ENCODE measurements at regions not wholly inside any gene's neighbourhood (a gene's known extent, or its start where the extent isn't known, plus 50 kb on each side); places are given as distances from the start of the nearest gene placed in this dataset.

DNA sequence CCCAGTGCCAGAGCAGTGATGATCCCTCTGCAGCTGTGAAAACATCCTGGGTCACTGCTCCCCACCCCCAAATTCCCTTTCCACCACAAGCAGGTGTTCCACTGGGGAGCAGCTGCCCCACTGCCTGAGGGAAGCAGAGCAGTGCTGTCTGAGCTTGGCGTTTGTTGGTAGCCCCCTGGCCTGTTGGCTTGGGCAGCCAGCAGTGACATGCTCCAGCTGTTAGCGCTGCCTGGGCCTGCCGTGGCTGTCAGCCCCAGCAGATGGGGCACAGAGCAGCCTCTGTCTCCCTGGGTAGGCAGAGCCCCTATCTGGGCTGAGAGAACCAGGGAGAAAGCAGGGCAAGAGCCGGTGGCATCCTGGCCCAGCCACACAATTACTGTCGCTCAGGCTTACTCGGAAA is 247.7 kb downstream of the GLI2 start:
- DNase-seq: peak; percentile 32

DNA sequence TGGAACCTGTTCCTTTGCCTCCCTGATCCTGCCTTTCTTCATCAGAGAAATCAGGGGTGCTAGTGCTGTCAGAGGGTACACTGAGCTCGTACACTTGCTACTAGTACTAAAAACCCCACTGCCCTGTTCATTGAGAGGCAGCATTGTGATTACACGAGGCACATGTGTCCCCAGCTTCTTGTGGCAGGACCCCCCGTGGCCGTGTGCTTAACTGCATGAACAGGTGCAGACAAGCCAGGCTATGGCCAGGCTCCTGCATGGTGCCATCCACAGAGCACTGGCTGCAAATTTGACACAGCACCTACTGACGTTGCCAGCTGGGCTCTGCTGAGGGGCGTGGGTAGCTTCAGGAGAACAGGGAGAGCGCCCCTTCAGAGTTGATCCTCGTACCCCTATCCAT is 248.4 kb downstream of the GLI2 start:
- peak; percentile 35 for DNase-seq

DNA sequence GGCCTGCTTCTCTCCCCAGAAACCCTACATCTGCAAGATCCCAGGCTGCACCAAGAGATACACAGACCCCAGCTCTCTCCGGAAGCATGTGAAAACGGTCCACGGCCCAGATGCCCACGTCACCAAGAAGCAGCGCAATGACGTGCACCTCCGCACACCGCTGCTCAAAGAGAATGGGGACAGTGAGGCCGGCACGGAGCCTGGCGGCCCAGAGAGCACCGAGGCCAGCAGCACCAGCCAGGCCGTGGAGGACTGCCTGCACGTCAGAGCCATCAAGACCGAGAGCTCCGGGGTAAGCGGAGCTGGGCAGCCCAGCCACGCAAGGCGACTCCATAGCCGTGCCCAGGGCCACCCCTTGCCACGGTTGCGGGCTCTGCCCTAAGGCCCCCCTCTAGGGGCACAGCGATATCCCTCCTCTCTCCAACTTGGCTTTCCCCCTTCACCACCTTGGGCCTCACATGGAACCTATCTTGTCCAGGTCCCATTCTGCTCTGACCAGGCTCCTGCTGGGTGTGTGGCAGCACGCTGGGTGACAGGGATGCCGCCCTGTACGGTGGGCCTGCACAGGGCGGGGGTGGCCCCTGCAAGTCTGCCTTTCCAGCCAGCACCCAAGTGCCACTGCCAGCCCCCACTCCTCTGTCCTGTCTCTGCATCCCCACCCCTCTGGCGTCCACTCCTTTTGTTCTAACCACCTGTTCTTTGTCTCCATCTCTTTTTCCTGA is 248.9 kb downstream of the GLI2 start:
- no peak for DNase-seq

DNA sequence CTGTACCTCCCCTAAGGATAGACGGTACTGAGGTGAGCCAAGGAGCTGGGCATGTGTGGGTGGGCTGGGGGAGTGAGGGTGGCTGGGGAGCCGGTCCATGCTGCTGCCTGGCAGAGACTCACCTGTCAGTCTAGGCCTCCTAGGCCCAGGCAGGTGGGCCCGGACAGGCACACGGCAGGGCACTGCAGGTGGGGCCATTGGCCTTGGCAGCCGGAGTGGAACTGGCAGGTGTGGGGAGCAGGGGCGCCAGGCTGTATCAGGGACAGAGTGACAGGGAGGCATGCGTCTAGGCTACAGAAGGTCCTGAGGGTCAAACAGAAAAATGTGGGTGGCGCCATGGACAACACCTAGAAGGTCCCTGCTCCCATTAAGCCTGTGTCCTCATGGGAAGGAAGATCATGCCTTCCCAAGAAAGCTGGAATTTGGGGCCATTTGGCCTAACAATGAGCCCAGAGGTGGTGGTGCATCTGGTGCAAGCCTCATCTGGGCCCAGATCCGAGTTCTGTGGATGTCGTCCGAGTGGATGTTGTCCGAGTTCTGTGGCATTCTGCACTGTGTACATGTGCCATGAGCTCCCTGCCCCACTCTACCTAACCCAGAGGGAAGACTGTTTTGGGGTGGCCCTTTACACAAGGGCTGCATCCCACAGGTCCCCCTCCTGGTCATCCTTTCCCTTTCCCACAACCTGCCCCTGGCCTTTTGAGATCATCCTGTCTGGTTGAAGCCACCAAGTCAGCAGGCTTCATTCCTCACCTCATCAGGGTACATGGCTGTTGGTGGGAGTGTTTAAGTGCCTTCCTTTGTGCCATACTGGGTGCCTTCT is 249.7 kb downstream of the GLI2 start:
- no peak for DNase-seq

DNA sequence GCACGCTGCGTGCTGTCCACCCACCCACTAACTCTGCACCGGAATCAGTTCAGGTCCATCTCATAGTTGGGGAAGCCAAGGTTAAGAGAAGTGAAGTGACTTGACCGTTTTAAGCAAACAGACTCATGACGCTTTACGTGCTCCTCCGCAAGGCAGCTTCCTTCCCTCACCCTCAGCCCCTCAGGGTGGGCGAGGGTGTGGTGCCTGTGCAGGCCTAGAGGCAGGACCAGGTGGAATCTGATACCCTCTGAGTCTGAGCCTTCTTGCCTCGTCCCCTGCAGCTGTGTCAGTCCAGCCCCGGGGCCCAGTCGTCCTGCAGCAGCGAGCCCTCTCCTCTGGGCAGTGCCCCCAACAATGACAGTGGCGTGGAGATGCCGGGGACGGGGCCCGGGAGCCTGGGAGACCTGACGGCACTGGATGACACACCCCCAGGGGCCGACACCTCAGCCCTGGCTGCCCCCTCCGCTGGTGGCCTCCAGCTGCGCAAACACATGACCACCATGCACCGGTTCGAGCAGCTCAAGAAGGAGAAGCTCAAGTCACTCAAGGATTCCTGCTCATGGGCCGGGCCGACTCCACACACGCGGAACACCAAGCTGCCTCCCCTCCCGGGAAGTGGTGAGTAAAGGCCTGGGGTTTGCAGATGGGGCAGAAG is 250.5 kb downstream of the GLI2 start:
- DNase-seq: no peak

DNA sequence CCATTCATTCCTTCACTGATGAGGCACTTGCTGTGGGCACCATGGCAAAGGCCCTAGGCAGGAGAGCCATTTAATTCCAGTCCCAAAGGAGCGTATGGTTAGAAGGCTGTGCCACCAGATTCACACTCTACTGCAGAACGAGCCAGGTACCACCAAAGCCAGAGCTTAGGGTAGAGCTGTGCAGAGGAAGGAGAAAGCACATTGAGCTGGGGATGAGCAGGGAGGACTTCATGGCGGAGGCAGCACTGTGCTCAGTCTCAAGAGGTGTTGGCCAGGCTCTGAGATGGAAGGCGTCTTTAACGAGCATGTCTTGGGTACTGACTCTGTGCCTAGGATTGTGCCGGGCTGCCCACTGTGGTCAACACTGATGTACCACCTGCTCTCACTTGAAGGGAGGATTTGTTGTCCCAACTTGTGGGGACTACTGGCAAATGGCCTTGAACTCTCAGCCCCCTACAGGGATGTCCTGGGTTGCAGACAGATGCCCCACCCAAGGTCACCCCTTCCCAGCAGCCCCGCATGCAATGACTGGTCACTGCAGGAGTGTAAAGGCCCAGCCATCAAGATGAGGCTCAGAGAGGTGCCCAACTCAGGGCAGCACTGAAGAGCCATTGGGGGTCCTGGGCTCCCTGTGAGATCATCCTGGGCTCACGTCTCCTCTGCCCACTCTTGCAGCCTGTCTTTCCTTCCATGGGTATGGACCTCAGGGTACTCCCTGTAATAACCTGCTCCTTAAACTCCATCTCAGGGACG is 251.4 kb downstream of the GLI2 start:
- DNase-seq: no peak

DNA sequence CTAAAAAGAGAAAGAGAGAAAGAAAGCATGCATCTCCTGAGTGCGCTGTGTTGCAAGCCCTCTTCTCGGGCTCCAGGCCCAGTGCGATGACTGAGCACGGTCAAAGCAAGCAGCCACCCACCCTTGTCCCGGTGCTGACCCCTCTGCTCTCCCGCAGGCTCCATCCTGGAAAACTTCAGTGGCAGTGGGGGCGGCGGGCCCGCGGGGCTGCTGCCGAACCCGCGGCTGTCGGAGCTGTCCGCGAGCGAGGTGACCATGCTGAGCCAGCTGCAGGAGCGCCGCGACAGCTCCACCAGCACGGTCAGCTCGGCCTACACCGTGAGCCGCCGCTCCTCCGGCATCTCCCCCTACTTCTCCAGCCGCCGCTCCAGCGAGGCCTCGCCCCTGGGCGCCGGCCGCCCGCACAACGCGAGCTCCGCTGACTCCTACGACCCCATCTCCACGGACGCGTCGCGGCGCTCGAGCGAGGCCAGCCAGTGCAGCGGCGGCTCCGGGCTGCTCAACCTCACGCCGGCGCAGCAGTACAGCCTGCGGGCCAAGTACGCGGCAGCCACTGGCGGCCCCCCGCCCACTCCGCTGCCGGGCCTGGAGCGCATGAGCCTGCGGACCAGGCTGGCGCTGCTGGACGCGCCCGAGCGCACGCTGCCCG is 252.5 kb downstream of the GLI2 start:
- DNase-seq: no peak

DNA sequence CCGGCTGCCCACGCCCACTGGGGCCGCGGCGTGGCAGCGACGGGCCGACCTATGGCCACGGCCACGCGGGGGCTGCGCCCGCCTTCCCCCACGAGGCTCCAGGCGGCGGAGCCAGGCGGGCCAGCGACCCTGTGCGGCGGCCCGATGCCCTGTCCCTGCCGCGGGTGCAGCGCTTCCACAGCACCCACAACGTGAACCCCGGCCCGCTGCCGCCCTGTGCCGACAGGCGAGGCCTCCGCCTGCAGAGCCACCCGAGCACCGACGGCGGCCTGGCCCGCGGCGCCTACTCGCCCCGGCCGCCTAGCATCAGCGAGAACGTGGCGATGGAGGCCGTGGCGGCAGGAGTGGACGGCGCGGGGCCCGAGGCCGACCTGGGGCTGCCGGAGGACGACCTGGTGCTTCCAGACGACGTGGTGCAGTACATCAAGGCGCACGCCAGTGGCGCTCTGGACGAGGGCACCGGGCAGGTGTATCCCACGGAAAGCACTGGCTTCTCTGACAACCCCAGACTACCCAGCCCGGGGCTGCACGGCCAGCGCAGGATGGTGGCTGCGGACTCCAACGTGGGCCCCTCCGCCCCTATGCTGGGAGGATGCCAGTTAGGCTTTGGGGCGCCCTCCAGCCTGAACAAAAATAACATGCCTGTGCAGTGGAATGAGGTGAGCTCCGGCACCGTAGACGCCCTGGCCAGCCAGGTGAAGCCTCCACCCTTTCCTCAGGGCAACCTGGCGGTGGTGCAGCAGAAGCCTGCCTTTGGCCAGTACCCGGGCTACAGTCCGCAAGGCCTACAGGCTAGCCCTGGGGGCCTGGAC is 253.2 kb downstream of the GLI2 start:
- no peak for DNase-seq

DNA sequence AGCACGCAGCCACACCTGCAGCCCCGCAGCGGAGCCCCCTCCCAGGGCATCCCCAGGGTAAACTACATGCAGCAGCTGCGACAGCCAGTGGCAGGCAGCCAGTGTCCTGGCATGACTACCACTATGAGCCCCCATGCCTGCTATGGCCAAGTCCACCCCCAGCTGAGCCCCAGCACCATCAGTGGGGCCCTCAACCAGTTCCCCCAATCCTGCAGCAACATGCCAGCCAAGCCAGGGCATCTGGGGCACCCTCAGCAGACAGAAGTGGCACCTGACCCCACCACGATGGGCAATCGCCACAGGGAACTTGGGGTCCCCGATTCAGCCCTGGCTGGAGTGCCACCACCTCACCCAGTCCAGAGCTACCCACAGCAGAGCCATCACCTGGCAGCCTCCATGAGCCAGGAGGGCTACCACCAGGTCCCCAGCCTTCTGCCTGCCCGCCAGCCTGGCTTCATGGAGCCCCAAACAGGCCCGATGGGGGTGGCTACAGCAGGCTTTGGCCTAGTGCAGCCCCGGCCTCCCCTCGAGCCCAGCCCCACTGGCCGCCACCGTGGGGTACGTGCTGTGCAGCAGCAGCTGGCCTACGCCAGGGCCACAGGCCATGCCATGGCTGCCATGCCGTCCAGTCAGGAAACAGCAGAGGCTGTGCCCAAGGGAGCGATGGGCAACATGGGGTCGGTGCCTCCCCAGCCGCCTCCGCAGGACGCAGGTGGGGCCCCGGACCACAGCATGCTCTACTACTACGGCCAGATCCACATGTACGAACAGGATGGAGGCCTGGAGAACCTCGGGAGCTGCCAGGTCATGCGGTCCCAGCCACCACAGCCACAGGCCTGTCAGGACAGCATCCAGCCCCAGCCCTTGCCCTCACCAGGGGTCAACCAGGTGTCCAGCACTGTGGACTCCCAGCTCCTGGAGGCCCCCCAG is 254.1 kb downstream of the GLI2 start:
- no peak for DNase-seq

DNA sequence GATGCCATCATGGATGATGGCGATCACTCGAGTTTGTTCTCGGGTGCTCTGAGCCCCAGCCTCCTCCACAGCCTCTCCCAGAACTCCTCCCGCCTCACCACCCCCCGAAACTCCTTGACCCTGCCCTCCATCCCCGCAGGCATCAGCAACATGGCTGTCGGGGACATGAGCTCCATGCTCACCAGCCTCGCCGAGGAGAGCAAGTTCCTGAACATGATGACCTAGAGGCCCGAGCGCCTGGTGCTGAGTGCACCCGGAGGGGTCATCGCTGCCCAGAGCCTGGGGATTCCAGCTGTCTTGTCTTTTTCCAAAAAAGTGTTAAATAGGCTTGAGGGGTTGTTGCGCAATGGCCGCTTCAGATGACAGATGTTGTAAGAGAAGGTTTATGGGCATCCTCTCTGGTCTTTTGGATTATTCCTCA is 254.8 kb downstream of the GLI2 start:
- DNase-seq: no peak

DNA sequence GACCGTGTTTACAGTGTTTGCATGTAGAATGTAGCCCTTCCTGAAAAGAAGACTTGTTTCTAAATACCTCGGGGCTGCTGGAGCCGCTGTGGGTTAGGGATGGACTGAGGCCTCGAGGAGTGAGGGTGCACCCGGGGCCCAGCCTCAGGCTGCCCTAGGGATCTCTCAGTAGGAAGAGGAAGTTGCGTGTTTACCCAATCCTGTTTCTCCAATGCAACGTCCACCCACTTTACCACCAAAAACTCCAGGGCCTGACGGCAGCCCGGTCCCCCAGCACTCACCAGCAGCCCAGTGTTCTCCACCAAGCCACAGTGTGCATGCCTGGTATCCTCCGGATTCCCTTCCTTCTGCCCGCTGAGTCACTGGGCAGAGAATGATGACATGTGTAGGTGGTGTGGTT is 255.8 kb downstream of the GLI2 start:
- no peak for DNase-seq

DNA sequence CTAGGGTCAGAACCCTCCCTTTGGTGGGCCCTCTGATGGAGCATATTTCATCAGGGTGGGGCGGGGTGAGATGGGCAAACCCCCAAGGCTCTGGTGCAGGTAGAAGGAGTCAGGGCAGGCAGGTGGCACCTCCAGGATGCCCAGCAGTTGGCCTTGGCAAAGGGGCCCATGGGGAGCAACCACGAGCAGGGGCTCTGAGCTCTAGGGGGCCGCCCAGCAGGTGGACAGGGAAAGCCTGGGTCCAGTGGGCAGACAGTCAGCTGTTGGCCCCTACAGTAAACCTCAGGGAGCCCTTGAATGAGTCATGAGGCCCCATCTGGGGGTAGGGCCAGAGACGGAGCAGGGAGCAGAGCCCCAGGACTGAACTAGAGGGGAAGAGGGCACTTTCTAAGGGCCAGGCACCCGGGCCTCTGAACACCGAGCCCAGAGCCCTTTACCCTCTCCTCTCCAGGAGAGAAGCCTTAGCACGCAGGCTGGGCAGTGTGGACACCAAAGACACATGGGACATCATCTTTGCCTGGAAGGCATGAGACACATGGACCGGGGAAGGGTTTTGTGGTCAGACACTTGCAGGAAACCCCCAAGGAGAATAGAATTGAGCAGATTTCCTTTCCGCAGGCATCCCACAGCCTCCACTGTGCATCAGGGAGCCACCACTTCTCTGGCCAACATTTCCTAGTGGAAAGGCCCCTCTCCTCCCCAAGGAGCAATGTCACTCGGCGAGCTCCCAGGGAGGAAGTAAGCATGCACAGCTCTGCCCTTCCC is 257.3 kb downstream of the GLI2 start:
- no peak for DNase-seq

DNA sequence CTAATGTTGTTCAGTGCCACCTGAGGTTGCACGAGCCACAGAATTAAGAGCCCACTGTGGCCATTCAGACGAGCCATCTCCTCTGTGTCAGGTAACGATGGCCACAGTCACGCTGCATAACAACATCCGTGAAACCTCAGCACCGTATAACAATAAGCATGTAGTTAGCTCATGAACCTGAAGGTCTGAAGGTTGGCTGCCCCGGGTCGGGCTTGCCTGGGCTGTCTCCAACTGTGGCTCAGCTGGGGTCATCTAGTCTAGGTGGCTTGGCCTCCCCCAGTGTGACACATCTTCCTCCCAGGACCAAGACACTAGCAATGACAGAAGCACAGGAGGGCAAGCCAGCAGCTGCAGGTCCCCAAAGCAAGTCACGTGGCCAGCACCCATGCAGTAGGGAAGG is 258.0 kb downstream of the GLI2 start:
- DNase-seq: no peak

DNA sequence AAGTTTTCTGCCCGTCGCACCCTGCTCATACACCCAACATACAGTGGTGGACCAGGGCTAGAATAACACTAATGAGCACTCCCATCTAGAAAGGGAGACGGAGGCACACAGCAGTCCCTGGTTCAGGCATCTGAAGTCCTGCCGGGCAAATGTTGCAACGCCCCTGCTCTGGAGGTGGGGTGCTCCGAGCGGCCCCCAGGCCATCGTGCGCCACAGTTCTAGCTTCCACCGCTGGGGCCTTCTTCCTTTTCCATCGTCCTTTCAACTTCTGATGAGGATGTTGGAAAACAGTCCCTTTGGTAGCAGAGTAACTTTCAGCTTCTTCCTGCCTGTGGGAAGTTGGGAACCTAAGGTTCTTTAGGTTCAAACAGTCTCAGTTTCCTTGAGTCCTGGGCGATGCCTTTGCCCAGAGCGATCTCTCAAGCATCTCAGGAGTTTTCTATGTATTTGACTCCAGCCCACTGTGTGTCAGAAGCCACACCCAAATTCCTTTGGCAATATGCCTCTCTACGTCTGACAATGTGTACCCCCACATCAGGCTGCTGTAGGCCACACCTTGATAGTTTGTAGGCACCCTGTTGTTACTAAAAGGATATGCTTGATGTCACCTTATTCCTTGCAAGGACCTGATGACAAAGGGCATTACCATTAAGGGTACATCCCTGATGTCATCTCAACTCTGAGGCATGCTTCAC is 258.8 kb downstream of the GLI2 start:
- no peak for DNase-seq

DNA sequence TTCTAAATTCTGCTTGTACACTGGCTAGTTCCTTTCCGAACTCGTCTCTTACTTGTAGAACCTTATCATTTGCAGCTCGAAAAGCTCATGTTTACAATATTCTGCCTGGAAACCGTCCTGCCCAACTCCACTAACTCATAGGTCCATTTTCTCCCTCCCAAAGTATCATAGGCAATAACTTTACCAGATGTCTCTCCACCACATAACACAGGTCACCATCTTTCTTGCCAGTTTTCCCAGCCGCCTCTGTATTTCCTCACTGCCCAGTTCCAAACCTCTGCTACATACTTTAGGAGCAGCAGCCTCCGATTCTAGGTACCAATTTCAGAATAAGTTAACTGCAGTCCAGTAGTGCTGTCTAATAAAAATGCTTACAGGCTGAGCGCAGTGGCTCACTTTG is 259.5 kb downstream of the GLI2 start:
- no peak for DNase-seq

DNA sequence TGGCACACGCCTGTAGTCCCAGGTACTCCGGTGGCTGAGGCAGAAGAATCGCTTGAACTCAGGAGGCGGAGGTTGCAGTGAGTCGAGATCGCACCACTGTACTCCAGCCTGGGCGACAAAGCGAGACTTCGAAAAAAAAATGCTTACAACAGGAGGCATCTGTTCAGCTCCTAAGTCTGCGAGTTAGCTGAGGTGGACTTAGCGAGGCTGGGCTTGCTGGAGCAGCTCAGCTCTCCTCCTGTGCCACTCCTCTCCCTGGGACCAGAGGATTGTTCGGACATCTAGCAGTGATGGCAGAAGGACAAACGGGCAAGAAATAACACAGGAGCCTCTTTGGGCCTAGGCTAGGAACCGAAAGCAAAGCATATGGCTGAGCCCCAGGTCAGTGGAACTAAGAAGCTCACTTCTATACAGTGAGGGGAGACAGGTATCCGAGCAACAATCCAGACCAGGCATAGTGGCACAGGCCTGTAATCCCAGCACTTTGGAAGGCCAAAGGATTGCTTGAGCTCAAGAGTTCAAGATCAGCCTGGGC is 260.1 kb downstream of the GLI2 start:
- DNase-seq: no peak

DNA sequence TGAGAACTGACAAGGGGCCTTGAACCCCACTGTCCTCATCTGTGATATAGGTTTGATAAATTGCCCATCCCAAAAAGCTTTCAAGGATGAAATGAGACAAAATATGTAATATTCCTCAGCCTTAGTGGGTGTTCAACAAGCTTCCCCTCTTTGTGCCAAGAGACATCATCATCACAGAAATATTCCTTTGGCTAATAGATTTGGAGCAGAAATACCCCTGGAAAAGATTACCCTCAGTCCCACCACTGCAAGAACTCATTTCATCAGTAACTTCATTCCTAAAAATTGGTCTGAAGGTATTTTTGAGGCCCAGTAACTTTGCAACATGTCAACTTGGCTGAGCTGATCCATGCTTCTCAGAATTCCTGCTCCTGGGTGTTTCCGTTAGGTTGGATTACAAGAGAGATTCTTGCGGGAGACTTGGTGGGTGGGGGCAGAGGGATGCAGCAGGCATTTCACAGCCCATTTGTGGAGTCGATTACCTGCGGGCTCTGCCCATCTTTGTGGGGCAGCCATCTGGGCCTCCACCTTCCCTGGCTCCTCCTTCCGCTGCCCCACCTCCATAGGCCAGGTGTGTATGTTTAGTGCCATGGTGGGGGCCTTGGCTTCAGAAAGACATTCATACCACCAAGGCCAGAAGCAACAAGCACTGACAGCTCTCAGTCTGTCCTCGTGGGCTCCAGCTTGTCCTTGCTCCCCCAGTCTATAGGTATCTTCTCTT is 263.9 kb downstream of the GLI2 start:
- DNase-seq: no peak

DNA sequence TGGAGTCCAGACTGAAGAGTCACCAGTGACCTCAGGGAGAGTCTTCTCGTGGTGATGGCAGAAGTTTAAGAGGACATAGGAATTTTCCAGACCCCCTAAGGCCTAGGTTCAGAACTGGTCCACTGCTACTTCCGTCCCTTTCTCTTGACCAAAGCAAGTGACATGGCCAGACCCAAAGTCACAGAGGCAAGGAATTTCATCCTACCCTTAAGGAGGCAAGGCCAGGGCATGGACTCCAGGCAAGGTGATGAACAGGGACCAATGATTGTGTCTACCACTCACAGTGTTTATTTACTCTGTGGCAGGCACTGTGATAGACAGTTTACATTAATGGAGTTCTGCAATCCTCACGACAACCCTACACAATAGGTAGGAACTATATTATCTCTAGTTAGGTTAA is 265.1 kb downstream of the GLI2 start:
- no peak for DNase-seq
